Esophagus muscularis mucosa (tissue), 4 donors: ENCODE measurements at regions not wholly inside any gene's neighbourhood (a gene's known extent, or its start where the extent isn't known, plus 50 kb on each side); places are given as distances from the start of the nearest gene placed in this dataset.

Source experiments
- DNase-seq: peaks from one replicate; pipeline ENCODE4 v3.0.0-alpha.2; 2017; ENCODE audit errors: extremely low spot score
- H3K27ac ChIP-seq, 4 donors: fragments of 200-600 bp; sonication (generic); replicated peaks in 1 of 4; 1 replicate in 3 of 4; 2 replicates in 1 of 4; pipeline ENCODE4 v1.5.1; 2016 to 2019; ENCODE audit warnings: mild to moderate bottlenecking in 1 of 4
- H3K27me3 ChIP-seq, 4 donors: fragments of 200-600 bp; sonication (generic); one replicate each; pipeline versions ENCODE4 v1.5.1 to v1.6.0; 2016 to 2019
- H3K36me3 ChIP-seq, 4 donors: fragments of 200-600 bp; sonication (generic); one replicate each; pipeline ENCODE4 v1.5.1; 2016 to 2019
- H3K4me1 ChIP-seq, 4 donors: fragments of 200-600 bp; sonication (generic); one replicate each; pipeline ENCODE4 v1.5.1; 2016 to 2019
- H3K4me3 ChIP-seq, 4 donors: fragments of 200-600 bp; sonication (generic); 1 replicate in 2 of 4; 2 replicates in 2 of 4; pipeline ENCODE4 v1.5.1; 2016 to 2019; ENCODE audit warnings: mild to moderate bottlenecking in 4 of 4, moderate library complexity in 1 of 4
- H3K9me3 ChIP-seq, 4 donors: fragments of 200-600 bp; sonication (generic); 1 replicate in 3 of 4; 2 replicates in 1 of 4; pipeline ENCODE4 v1.5.1; 2016 to 2019
- EP300 ChIP-seq: sonication (generic); formaldehyde crosslinking; IDR thresholded peaks from one replicate; pipeline ENCODE4 v1.6.1; 2017; ENCODE audit warnings: antibody characterized with exemption
- POLR2A ChIP-seq: fragments of 450-650 bp; IDR thresholded peaks from one replicate; pipeline ENCODE4 v1.6.1; 2017; ENCODE audit warnings: antibody characterized with exemption, moderate library complexity, mild to moderate bottlenecking, low read depth
- POLR2AphosphoS5 ChIP-seq, 2 donors: sonication (generic); formaldehyde crosslinking; IDR thresholded peaks; one replicate each; pipeline ENCODE4 v1.6.1; 2017; ENCODE audit warnings: antibody characterized with exemption in 2 of 2
- WGBS: methylation state at CpG from one replicate; pipeline ENCODE4 v1.1.5; 2018; 5-methylcytosine and 5-hydroxymethylcytosine counted together
- intact Hi-C: fragments of 100-400 bp; cut with DNase I; formaldehyde crosslinking; loops from one replicate; pipeline ENCODE4 v1.15.1; 2023
- TF ChIP-seq, protein P1 (sequence below), 3 experiments: fragments of 200-600 bp in 2 of 3; fragments of 450-650 bp in 1 of 3; sonication (generic) in 2 of 3; IDR thresholded peaks; one replicate each; pipeline ENCODE4 v1.5.1; 2017 to 2019; ENCODE audit warnings: antibody characterized with exemption in 3 of 3, mild to moderate bottlenecking in 2 of 3, moderate library complexity in 1 of 3

DNA sequence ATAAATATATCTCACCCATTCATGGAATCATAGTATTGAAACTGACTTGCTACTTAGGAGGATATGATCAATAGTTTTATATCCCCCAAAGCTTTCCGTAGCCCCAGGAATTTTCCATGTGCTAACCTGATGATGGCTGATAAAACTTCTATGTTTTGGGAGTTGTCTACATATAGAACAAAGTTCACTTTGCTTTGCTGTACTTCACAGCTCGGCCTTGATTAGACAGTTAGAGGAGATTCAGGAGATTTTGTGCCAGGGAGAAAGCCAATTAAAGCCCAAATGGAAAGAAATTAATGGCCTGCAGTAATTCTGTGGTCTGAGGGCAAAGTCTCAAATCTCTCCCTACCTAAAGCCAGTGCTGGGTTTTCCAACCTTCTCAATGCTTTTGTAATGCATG lies 114.9 kb upstream of the SLC34A2 start:
- H3K4me3 ChIP-seq = no peak overlapping the region
- intact Hi-C loops = no loop called here
- no peaks in the 10 kb centered on the region for H3K36me3 ChIP-seq
- no peak for DNase-seq
- TF ChIP-seq, protein P1, sequence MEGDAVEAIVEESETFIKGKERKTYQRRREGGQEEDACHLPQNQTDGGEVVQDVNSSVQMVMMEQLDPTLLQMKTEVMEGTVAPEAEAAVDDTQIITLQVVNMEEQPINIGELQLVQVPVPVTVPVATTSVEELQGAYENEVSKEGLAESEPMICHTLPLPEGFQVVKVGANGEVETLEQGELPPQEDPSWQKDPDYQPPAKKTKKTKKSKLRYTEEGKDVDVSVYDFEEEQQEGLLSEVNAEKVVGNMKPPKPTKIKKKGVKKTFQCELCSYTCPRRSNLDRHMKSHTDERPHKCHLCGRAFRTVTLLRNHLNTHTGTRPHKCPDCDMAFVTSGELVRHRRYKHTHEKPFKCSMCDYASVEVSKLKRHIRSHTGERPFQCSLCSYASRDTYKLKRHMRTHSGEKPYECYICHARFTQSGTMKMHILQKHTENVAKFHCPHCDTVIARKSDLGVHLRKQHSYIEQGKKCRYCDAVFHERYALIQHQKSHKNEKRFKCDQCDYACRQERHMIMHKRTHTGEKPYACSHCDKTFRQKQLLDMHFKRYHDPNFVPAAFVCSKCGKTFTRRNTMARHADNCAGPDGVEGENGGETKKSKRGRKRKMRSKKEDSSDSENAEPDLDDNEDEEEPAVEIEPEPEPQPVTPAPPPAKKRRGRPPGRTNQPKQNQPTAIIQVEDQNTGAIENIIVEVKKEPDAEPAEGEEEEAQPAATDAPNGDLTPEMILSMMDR (IDR thresholded peaks at IDR 0.05) = no peak
- no peak for TF ChIP-seq EP300
- no peak for TF ChIP-seq POLR2AphosphoS5 (IDR thresholded peaks at IDR 0.05)
- TF ChIP-seq POLR2A = no peak
- H3K9me3 ChIP-seq = no peaks in the 10 kb centered on the region
- H3K27me3 ChIP-seq = peaks cover 0 to 6% (median 0%) of the 10 kb centered on the region in 4 donors
- H3K27ac ChIP-seq = no peak overlapping the region
- 83% methylated on average over 2 of the region's 2 CpGs for WGBS
- H3K4me1 ChIP-seq = no peaks in the 10 kb centered on the region

DNA sequence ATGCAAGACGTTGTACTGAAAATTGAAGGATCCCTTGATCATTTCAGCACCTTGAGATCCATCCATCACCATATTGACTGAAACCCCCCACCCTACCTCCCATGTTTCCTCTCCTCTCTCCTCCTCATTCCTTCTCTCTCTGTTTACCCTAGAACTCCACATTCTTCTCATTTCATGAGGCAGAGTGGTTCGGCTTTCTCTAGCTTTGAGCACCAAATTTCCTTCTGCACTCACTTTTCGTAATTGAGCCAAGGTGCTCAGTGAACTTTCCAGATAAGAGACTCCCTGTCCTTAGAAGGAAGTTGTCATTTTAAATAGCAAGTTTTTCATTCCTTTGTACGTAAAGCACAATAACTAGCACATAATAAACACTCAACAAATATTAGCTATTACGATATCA lies 108.3 kb upstream of the SLC34A2 start:
- Histone ChIP-seq H3K9me3 (no peaks in the 10 kb centered on the region), H3K4me3 (no peak overlapping the region), H3K27me3 (no peaks in the 10 kb centered on the region), H3K4me1 (no peaks in the 10 kb centered on the region), H3K27ac (no peak overlapping the region), H3K36me3 (no peaks in the 10 kb centered on the region)
- TF ChIP-seq POLR2A (no peak), POLR2AphosphoS5 (IDR thresholded peaks at IDR 0.05) (no peak), EP300 (no peak)
- TF ChIP-seq, protein P1 (IDR thresholded peaks at IDR 0.05) = no peak
- 75% methylated on average over 5 of the region's 5 CpGs for WGBS
- intact Hi-C loops = no loop called here
- no peak for DNase-seq

DNA sequence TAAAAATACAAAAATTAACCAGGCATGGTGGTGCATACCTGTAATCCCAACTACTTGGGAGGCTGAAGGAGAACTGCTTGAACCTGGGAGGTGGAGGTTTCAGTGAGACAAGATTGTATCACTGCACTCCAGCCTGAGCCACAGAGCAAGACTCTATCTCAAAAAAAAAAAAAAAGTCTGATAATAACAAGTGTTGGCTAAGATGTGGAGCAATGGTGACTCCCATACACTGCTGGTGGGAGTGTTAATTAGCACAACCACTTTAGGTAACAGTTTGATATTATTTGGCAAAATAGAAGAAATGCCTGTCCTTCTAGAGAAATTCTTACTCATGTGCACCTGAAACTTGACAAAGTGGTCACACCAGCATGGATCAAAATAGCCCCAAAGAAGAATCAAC lies 106.2 kb upstream of the SLC34A2 start:
- H3K4me3 ChIP-seq = no peak overlapping the region
- intact Hi-C loops = no loop called here
- no peaks in the 10 kb centered on the region for H3K9me3 ChIP-seq
- H3K27ac ChIP-seq = no peak overlapping the region
- no peaks in the 10 kb centered on the region for H3K27me3 ChIP-seq
- no peak for DNase-seq
- peaks cover 0 to 6% (median 4%) of the 10 kb centered on the region in 4 donors for H3K4me1 ChIP-seq
- TF ChIP-seq POLR2AphosphoS5 (IDR thresholded peaks at IDR 0.05) (no peak), EP300 (no peak), POLR2A (no peak)
- TF ChIP-seq, protein P1 (IDR thresholded peaks at IDR 0.05) = no peak
- no peaks in the 10 kb centered on the region for H3K36me3 ChIP-seq

DNA sequence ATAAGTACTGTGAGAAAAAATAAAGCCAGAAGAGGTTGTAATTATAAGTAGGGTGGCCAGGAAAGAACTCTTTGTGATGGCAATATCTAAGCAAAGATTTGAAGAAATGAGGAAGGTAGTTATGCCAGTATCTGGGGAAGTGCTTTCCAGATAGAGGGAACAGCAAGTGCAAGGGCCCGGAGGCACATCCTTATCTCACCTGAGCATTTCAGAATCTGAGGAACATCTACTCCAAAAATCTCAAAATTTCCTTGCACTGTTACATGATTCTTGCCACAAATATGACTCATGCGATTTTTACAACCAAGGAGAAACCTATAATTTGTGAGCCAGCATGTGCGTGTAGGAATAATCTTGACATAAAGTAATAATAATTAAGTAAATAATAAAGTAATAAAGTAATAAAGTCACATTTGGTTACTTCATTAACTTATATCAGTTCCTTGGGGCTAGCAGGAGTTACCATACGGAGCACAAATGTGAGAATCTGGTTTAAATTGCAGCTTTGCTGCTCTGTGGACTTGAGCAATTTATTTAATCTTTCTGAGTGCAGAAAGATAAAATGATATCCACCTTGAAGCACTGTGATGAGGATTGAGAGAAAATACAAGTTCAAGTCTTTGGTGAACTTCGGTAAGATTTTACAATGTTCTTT lies 105.1 kb upstream of the SLC34A2 start:
- no peak for DNase-seq
- no peak overlapping the region for H3K27ac ChIP-seq
- 79% methylated on average over 5 of the region's 5 CpGs for WGBS
- no peaks in the 10 kb centered on the region for H3K36me3 ChIP-seq
- intact Hi-C loops = no loop called here
- no peaks in the 10 kb centered on the region for H3K9me3 ChIP-seq
- no peak overlapping the region for H3K4me3 ChIP-seq
- no peaks in the 10 kb centered on the region for H3K27me3 ChIP-seq
- peaks cover 0 to 6% (median 4%) of the 10 kb centered on the region in 4 donors for H3K4me1 ChIP-seq
- TF ChIP-seq, protein P1 (IDR thresholded peaks at IDR 0.05) = no peak
- TF ChIP-seq POLR2AphosphoS5 (IDR thresholded peaks at IDR 0.05) (no peak), EP300 (no peak), POLR2A (no peak)

DNA sequence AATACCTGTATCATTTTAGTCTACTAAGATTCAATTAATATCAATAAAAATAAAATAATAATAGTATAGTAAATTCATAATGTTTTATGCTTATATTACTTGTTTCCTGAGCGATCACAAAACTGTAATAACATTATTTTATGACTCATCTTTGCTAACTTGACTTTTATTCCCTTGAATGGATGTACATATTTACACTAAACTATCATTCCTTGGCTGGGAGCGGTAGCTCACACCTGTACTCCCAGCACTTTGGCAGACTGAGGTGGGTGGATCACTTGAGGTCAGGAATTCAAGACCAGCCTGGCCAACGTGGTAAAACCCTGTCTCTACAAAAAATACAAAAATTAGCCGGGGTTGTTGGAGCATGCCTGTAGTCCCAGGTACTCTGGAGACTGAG lies 104.0 kb upstream of the SLC34A2 start:
- TF ChIP-seq EP300 = no peak
- TF ChIP-seq, protein P1 (IDR thresholded peaks at IDR 0.05) = no peak
- no peak for TF ChIP-seq POLR2AphosphoS5 (IDR thresholded peaks at IDR 0.05)
- TF ChIP-seq POLR2A = no peak
- 57% methylated on average over 4 of the region's 4 CpGs for WGBS
- Histone ChIP-seq H3K36me3 (no peaks in the 10 kb centered on the region), H3K4me3 (no peak overlapping the region), H3K27me3 (no peaks in the 10 kb centered on the region), H3K9me3 (no peaks in the 10 kb centered on the region), H3K4me1 (peaks cover 0 to 6% (median 4%) of the 10 kb centered on the region in 4 donors), H3K27ac (no peak overlapping the region)
- DNase-seq = no peak
- intact Hi-C loops = no loop called here
